ENCODE measurements at regions not wholly inside any gene's neighbourhood (a gene's known extent, or its start where the extent isn't known, plus 50 kb on each side); places are given as distances from the start of the nearest gene placed in this dataset.

GRCh38 chr3:74269689-74270088, 344.8 kb downstream of the CNTN3 start:
- TF ChIP-seq CTCF (IDR thresholded peaks at IDR 0.05): no peak
- TF ChIP-seq POLR2A (IDR thresholded peaks at IDR 0.05): no peak

All from tibial nerve (tissue), 3 donors.